GM10248 (cell line): ENCODE measurements at regions not wholly inside any gene's neighbourhood (a gene's known extent, or its start where the extent isn't known, plus 50 kb on each side); places are given as distances from the start of the nearest gene placed in this dataset.

ENCODE experiments used
- CTCF ChIA-PET: fragments of 300-600 bp; sonication (Branson Sonifier 250); formaldehyde crosslinking; extraction: SDS; loops from one replicate; lab custom pipeline; 2021; ENCODE audit warnings: antibody characterized with exemption; lab: Yijun Ruan, JAX
- POLR2A ChIA-PET: fragments of 350-650 bp; sonication (Branson Sonifier 250); formaldehyde crosslinking; extraction: SDS; loops from one replicate; lab custom pipeline; 2020; ENCODE audit warnings: antibody characterized with exemption; lab: Yijun Ruan, JAX
- DNase-seq: peaks from one replicate; pipeline ENCODE4 v3.0.0; 2012; ENCODE audit errors: extremely low spot score
- TF ChIP-seq, protein P1 (sequence below): IDR thresholded peaks from 2 replicates; pipeline ENCODE4 v1.5.1; 2012; ENCODE audit warnings: mild to moderate bottlenecking, low read depth; ENCODE audit errors: extremely low read depth, missing control alignments, control extremely low read depth

DNA sequence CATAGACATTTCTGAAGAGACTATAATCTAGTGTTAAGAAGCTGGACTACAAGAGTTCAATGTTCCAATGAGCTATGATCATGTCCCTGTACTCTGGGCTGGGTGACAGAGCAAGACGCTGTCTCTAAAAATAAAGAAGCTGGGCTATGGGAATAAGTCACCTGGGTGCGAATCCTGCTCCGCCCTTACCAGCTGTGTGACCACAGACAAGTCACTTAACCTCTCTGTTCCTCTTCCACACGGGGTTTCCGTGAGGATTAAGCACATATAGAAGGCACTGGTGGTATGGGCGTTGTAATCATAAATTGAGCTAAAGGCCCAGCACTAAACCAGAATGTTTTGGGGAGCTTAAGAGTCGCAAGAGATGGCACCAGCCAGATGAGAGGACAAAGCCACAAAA lies 178.5 kb downstream of the HAUS1 start:
- CTCF ChIA-PET = interaction anchor here (0.9 to 6.2 kb wide), 6 partner anchors 9 to 375 kb away, joined by 3 to 71 read pairs (median 10); partner anchors contain the start of gene LOXHD1
- DNase-seq = no peak
- TF ChIP-seq, protein P1, sequence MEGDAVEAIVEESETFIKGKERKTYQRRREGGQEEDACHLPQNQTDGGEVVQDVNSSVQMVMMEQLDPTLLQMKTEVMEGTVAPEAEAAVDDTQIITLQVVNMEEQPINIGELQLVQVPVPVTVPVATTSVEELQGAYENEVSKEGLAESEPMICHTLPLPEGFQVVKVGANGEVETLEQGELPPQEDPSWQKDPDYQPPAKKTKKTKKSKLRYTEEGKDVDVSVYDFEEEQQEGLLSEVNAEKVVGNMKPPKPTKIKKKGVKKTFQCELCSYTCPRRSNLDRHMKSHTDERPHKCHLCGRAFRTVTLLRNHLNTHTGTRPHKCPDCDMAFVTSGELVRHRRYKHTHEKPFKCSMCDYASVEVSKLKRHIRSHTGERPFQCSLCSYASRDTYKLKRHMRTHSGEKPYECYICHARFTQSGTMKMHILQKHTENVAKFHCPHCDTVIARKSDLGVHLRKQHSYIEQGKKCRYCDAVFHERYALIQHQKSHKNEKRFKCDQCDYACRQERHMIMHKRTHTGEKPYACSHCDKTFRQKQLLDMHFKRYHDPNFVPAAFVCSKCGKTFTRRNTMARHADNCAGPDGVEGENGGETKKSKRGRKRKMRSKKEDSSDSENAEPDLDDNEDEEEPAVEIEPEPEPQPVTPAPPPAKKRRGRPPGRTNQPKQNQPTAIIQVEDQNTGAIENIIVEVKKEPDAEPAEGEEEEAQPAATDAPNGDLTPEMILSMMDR = no peak
- POLR2A ChIA-PET = no interaction called here

DNA sequence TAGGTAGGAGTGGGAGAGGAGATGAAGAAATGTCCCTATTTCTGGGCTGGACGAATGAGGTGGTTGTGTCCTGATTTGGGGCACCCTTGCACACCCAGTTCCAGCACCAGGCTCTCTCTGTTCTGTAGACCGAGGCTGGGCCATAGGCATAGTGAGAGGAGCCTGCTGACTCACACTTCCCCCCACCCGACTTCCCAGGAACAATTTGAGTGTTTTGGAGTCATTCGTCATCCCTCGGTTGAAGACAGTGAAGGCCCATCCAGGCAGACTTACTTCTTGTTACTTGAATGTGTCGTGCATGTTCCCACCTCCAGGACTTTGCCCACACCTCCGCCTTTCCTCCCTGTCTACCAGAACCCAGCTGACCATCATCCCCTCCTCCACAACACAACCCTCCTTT lies 179.1 kb downstream of the HAUS1 start:
- TF ChIP-seq, protein P1 = no peak
- ChIA-PET CTCF (interaction anchor here (1.1 to 6.2 kb wide), 5 partner anchors 8 to 374 kb away, joined by 3 to 71 read pairs (median 11); partner anchors contain the start of gene LOXHD1), POLR2A (no interaction called here)
- no peak for DNase-seq

DNA sequence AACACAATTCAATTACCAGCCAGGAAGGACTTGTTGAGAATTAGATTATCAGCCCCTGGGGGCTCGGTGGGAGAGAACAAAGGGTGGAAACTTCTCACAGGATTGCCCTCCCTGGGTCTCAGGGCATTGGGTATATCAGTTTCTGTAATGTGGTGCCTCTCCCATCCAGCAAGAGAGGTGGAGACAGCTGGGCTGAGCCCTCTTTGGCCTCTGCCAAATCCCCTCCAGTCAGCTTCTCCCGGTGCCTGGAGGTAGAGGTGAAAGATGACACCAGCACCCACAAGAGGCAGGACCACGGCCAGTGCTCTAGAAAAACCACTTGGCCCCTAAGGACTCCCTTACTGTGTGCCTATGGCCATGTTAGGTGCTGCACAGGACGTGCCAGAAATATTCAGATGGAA lies 179.7 kb downstream of the HAUS1 start:
- no peak for DNase-seq
- CTCF ChIA-PET = interaction anchor here (1.1 to 6.2 kb wide), 3 partner anchors 7 to 374 kb away, joined by 3 to 71 read pairs (median 19); partner anchors contain the start of gene LOXHD1

DNA sequence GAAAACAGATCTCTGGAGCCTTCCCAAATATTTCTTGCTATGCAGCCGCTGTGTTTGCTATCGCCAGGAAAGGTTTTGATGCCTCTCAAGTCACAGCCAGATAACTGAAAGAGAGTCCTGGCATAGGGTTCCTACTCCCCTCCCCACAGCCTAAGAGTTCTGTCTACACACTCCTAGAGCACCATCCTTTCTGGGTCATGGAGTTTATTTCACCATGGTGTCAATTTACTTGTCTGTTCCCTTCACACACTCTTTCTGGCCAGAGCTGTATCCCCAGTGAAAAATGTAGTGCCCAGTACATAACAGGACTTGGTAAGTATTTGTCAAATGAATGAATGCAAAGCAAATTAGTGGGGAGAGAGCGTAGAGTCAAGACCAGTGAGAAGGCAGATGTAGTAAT lies 185.3 kb downstream of the HAUS1 start:
- CTCF ChIA-PET = interaction anchor here (1.0 kb wide), 1 partner anchor 9 kb away, joined by 5 read pairs; no protein-coding TSS in a partner anchor
- TF ChIP-seq, protein P1 = no peak
- POLR2A ChIA-PET = no interaction called here
- no peak for DNase-seq

More for the DNA sequence above, 179.7 kb downstream of the HAUS1 start:
- TF ChIP-seq, protein P1 = no peak
- POLR2A ChIA-PET = no interaction called here

DNA sequence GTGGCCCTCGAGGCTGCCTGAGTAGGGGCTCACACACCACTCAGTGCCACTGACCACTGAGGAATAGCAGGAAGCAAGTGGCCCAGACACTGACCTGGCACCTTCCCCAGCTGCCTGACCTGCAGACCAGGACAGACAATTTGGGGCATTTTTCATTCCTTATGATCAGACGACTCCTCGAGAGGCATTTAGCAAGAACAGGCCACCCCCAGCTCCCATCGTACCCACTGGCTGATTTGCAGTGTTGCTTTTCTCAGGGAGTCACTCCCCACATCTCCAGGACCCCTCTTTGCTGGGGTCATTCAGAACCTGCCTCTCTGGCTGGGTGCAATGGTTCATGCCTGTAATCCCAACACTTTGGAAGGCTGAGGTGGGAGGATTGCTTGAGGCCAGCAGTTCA lies 185.7 kb downstream of the HAUS1 start:
- ChIA-PET POLR2A (no interaction called here), CTCF (interaction anchor here (0.7 to 1.0 kb wide), 2 partner anchors 9 to 25 kb away, joined by 4 to 5 read pairs; no protein-coding TSS in a partner anchor)
- TF ChIP-seq, protein P1 = no peak
- no peak for DNase-seq

DNA sequence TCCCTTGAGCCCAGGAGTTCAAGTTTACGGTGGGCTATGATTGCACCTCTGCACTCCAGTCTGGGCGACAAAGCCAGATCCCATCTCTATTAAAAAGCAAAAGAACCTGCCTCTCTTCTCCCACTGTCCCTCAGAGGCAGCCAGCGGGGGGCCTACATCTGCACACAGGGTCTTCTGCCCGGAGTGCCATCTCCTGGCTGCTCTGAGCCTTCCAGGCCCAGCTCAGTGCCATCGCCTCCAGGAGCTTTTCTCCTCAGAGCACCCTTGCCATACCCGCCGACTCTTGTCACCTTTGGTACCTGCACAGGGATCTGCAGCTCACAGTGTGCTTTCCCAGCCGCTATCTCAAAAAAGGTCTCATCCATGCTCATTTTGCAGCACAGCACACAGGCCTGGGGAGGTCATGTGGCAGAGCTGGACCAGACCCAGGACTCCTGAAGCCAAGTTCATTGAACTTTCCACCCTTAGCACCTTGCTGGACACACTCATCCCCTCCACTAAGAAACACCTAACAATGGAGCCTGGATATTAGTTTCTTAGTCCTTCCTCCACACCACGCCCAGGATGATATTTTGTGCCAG lies 186.3 kb downstream of the HAUS1 start:
- TF ChIP-seq, protein P1 = no peak
- ChIA-PET CTCF (interaction anchor here (0.7 to 2.5 kb wide), 3 partner anchors 9 to 117 kb away, joined by 3 to 19 read pairs (median 4); no protein-coding TSS in a partner anchor), POLR2A (no interaction called here)
- DNase-seq = no peak
